PC-3 (cell line): ENCODE measurements at regions not wholly inside any gene's neighbourhood (a gene's known extent, or its start where the extent isn't known, plus 50 kb on each side); places are given as distances from the start of the nearest gene placed in this dataset.

Source experiments
- ATAC-seq: fragments of 200-7000 bp; cut with Tn5 transposase; 2 replicates; pipeline ENCODE4 v1.9.1; 2020; ENCODE audit warnings: mild to moderate bottlenecking, moderate library complexity
- BruUV-seq: library from RNA; stranded (reverse); fragments of 400-500 nt; replicated peaks from 2 replicates; lab custom pipeline; 2021; lab: Mats Ljungman, UMichigan
- CTCF ChIA-PET: fragments of 300-600 bp; sonication (Branson Sonifier 250); formaldehyde crosslinking; loops from one replicate; lab custom pipeline; 2022; ENCODE audit warnings: antibody characterized with exemption; lab: Charles Lee
- POLR2A ChIA-PET: fragments of 300-600 bp; sonication (Branson Sonifier 250); formaldehyde crosslinking; loops from one replicate; lab custom pipeline; 2022; ENCODE audit warnings: antibody characterized with exemption; ENCODE audit not compliant: unreplicated experiment; lab: Charles Lee
- DNase-seq: peaks from one replicate; pipeline ENCODE4 v3.0.0-alpha.2; 2015
- H2AFZ ChIP-seq: fragments of 300-600 bp; sonication (generic); 2 replicates; pipeline ENCODE4 v1.6.0; 2016; ENCODE audit warnings: antibody characterized with exemption, low read length
- H3F3A ChIP-seq: fragments of 300-600 bp; sonication (generic); one replicate; pipeline ENCODE4 v1.6.0; 2017; ENCODE audit warnings: antibody characterized with exemption, low read length, control low read depth, mild to moderate bottlenecking; ENCODE audit not compliant: unreplicated experiment
- H3K27ac ChIP-seq: fragments of 300-600 bp; sonication (generic); 2 replicates; pipeline ENCODE4 v1.5.1; 2016; ENCODE audit warnings: mild to moderate bottlenecking, low read length
- H3K27me3 ChIP-seq: fragments of 300-600 bp; sonication (generic); 2 replicates; pipeline ENCODE4 v1.6.1; 2016; ENCODE audit warnings: low read length, mixed read lengths
- H3K36me3 ChIP-seq: fragments of 300-600 bp; sonication (generic); 2 replicates; pipeline ENCODE4 v1.6.1; 2016; ENCODE audit warnings: low read depth, mixed run types, low read length, mixed read lengths
- H3K4me1 ChIP-seq: fragments of 300-600 bp; sonication (generic); 2 replicates; pipeline ENCODE4 v1.5.1; 2016; ENCODE audit warnings: low read length; ENCODE audit not compliant: insufficient read depth
- H3K4me2 ChIP-seq: fragments of 300-600 bp; sonication (generic); 2 replicates; pipeline ENCODE4 v1.6.0; 2016; ENCODE audit warnings: low read length
- H3K4me3 ChIP-seq: fragments of 300-600 bp; sonication (generic); 2 replicates; pipeline ENCODE4 v1.5.1; 2016; ENCODE audit warnings: mild to moderate bottlenecking, low read length, mixed read lengths
- H3K79me2 ChIP-seq: fragments of 300-600 bp; sonication (generic); 2 replicates; pipeline ENCODE4 v1.6.1; 2017; ENCODE audit warnings: low read length, mixed read lengths
- H3K9ac ChIP-seq: fragments of 300-600 bp; sonication (generic); 2 replicates; pipeline ENCODE4 v1.6.0; 2016; ENCODE audit warnings: mild to moderate bottlenecking, low read length
- H3K9me2 ChIP-seq: fragments of 300-600 bp; sonication (generic); replicated peaks from 2 replicates; pipeline ENCODE4 v1.6.1; 2016; ENCODE audit warnings: mixed run types, low read length, mixed read lengths
- H3K9me3 ChIP-seq: fragments of 300-600 bp; sonication (generic); 2 replicates; pipeline ENCODE4 v1.6.1; 2016; ENCODE audit warnings: low read length, mixed read lengths
- H4K20me1 ChIP-seq: fragments of 300-600 bp; sonication (generic); 2 replicates; pipeline ENCODE4 v1.6.1; 2016; ENCODE audit warnings: low read length, mixed read lengths
- EZH2 ChIP-seq: fragments of 300-600 bp; sonication (generic); IDR thresholded peaks from one replicate; pipeline ENCODE4 v1.6.1; 2017; ENCODE audit warnings: antibody characterized with exemption, mild to moderate bottlenecking, low read length; ENCODE audit not compliant: unreplicated experiment
- EZH2phosphoT487 ChIP-seq: fragments of 300-600 bp; sonication (generic); IDR thresholded peaks from 2 replicates; pipeline ENCODE4 v1.6.1; 2018; ENCODE audit warnings: mild to moderate bottlenecking, antibody characterized with exemption, low read length, borderline replicate concordance
- intact Hi-C: fragments of 100-400 bp; cut with micrococcal nuclease; formaldehyde crosslinking; loops from 2 replicates; pipeline ENCODE4 v1.9.0; 2023
- TF ChIP-seq, protein P1 (sequence below): fragments of 300-600 bp; sonication (generic); conservative IDR thresholded peaks from 2 replicates; pipeline ENCODE4 v1.5.1; 2017; ENCODE audit warnings: antibody characterized with exemption, low read depth, mild to moderate bottlenecking, low read length

DNA sequence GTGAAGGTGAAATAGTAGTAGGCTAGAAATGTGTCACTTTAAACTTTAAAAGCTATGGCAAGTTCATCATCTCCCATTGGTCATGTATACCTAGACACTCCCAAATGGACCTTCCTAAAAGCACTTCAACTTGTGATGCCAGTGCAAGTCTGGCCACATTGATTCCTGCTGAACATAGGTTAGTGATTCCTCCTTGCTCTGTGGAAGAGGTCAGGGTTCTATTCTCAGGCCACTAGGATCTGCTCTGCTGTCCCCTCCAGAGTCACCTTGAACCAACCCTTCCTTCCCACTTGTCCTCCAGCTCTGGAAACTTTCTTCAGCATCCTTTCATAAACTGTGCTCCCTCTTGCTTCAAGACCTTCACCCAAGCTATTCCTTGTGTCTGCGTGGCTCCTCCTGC is 301.7 kb downstream of the RPLP1 start:
- ChIA-PET POLR2A (no interaction called here), CTCF (no interaction called here)
- H3K36me3 ChIP-seq: no peaks in the 10 kb centered on the region
- no peaks in the 10 kb centered on the region for H3F3A ChIP-seq
- H3K4me3 ChIP-seq: no peak overlapping the region
- H3K4me1 ChIP-seq: peaks cover 9% of the 10 kb centered on the region
- intact Hi-C loops: no loop called here
- no peaks in the 10 kb centered on the region for H3K9me2 ChIP-seq
- H3K27me3 ChIP-seq: no peaks in the 10 kb centered on the region
- TF ChIP-seq EZH2: no peak
- no peak for TF ChIP-seq EZH2phosphoT487
- TF ChIP-seq, protein P1, sequence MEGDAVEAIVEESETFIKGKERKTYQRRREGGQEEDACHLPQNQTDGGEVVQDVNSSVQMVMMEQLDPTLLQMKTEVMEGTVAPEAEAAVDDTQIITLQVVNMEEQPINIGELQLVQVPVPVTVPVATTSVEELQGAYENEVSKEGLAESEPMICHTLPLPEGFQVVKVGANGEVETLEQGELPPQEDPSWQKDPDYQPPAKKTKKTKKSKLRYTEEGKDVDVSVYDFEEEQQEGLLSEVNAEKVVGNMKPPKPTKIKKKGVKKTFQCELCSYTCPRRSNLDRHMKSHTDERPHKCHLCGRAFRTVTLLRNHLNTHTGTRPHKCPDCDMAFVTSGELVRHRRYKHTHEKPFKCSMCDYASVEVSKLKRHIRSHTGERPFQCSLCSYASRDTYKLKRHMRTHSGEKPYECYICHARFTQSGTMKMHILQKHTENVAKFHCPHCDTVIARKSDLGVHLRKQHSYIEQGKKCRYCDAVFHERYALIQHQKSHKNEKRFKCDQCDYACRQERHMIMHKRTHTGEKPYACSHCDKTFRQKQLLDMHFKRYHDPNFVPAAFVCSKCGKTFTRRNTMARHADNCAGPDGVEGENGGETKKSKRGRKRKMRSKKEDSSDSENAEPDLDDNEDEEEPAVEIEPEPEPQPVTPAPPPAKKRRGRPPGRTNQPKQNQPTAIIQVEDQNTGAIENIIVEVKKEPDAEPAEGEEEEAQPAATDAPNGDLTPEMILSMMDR: no peak
- no peaks in the 10 kb centered on the region for H4K20me1 ChIP-seq
- H3K9me3 ChIP-seq: no peaks in the 10 kb centered on the region
- H3K4me2 ChIP-seq: no peak overlapping the region
- BruUV-seq: no TSS peak
- H2AFZ ChIP-seq: no peak overlapping the region
- ATAC-seq: no peak
- H3K9ac ChIP-seq: no peak overlapping the region
- H3K27ac ChIP-seq: no peak overlapping the region
- H3K79me2 ChIP-seq: no peaks in the 10 kb centered on the region
- DNase-seq: no peak

DNA sequence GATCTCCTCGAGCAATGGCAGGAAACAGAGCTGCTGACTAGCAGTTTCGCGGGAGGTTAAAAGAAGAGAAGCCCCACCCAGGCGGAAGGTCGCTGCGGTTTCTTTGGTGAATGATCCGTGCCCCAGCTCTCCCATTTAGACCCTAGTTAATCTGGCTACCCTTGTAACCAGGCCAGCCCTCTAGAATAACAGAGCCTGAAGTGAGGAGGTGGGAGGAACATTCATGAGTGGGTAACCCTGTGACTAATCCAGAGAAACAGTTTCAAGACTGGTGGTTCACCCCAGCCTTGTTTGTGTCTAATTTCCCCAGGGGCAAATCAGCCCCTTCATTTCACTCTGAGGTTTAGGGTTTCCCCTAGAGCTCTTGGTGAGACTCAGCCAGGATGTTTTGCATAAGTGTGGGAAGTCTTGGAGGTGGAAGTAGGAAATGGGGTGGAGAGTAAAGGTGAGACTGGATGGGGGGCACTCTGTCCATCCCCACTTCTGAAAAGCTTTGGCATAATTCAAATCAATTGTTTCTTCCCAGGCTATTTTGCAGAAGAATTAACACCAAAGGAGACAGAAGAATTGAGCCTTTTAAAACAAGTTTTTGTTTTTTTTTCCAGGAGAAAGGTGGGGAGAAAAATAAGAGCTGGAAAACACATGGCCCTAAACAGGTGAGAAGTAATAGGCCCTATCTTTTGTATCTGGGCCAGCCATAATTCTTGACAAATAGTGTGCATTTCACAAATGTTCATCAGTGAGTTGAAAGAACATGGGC is 303.1 kb downstream of the RPLP1 start:
- ChIA-PET CTCF (no interaction called here), POLR2A (no interaction called here)
- H3K27ac ChIP-seq: no peak overlapping the region
- no peak overlapping the region for H3K4me2 ChIP-seq
- H3K4me1 ChIP-seq: peaks cover 14% of the 10 kb centered on the region
- no peaks in the 10 kb centered on the region for H3F3A ChIP-seq
- no peaks in the 10 kb centered on the region for H3K9me3 ChIP-seq
- no peaks in the 10 kb centered on the region for H3K36me3 ChIP-seq
- no peaks in the 10 kb centered on the region for H4K20me1 ChIP-seq
- H3K9me2 ChIP-seq: no peaks in the 10 kb centered on the region
- no peak for TF ChIP-seq EZH2
- TF ChIP-seq, protein P1: no peak
- no peak for TF ChIP-seq EZH2phosphoT487
- H3K79me2 ChIP-seq: no peaks in the 10 kb centered on the region
- H2AFZ ChIP-seq: no peak overlapping the region
- intact Hi-C loops: no loop called here
- DNase-seq (no peak), ATAC-seq (no peak)
- H3K4me3 ChIP-seq: no peak overlapping the region
- H3K27me3 ChIP-seq: no peaks in the 10 kb centered on the region
- H3K9ac ChIP-seq: no peak overlapping the region
- no TSS peak for BruUV-seq

DNA sequence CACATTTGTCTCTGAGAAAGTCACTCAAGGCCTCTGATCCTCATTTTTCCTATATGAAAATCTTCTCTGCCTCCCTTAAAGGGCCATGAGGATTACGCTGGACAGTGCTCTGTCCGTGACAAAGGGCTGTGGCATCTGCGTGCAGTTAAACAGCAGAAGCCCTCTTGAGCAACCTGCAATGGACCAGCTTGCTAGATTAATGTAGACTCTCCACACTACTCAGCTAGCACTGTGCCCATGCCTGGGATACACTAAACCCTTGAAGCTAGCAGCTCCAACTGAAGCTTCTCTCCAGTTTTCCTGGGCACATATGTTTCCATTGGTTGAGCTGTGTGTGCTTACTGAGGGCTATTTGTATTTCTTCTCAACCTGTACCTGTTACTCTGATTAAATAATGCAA is 303.8 kb downstream of the RPLP1 start:
- no peak for ATAC-seq
- ChIA-PET POLR2A (no interaction called here), CTCF (no interaction called here)
- H3K27me3 ChIP-seq: no peaks in the 10 kb centered on the region
- no peaks in the 10 kb centered on the region for H3K9me3 ChIP-seq
- peaks cover 15% of the 10 kb centered on the region for H3K4me1 ChIP-seq
- no peaks in the 10 kb centered on the region for H3F3A ChIP-seq
- DNase-seq: no peak
- H3K9ac ChIP-seq: no peak overlapping the region
- H3K4me3 ChIP-seq: no peak overlapping the region
- no peaks in the 10 kb centered on the region for H3K79me2 ChIP-seq
- H3K36me3 ChIP-seq: no peaks in the 10 kb centered on the region
- no peak overlapping the region for H2AFZ ChIP-seq
- intact Hi-C loops: no loop called here
- TF ChIP-seq EZH2 (no peak), EZH2phosphoT487 (no peak)
- TF ChIP-seq, protein P1: no peak
- no peaks in the 10 kb centered on the region for H3K9me2 ChIP-seq
- H3K4me2 ChIP-seq: no peak overlapping the region
- BruUV-seq: no TSS peak
- H3K27ac ChIP-seq: no peak overlapping the region
- H4K20me1 ChIP-seq: no peaks in the 10 kb centered on the region
